Neural progenitor cell (in vitro differentiated cells): ENCODE measurements at regions not wholly inside any gene's neighbourhood (a gene's known extent, or its start where the extent isn't known, plus 50 kb on each side); places are given as distances from the start of the nearest gene placed in this dataset.

Experiments
- DNase-seq: peaks from one replicate; pipeline ENCODE4 v3.0.0-alpha.2; 2016; ENCODE audit warnings: low spot score
- H2AFZ ChIP-seq: fragments of 200-600 bp; sonication (generic); replicated peaks from 2 replicates; pipeline ENCODE4 v1.6.1; 2016; ENCODE audit warnings: antibody characterized with exemption
- H3F3A ChIP-seq: fragments of 200-600 bp; sonication (generic); 2 replicates; pipeline ENCODE4 v1.6.1; 2016; ENCODE audit warnings: antibody characterized with exemption, low read depth
- H3K27ac ChIP-seq: fragments of 200-600 bp; sonication (generic); 2 replicates; pipeline ENCODE4 v1.5.1; 2016; ENCODE audit warnings: mild to moderate bottlenecking
- H3K27me3 ChIP-seq: fragments of 200-600 bp; sonication (generic); 2 replicates; pipeline ENCODE4 v1.6.1; 2016; ENCODE audit warnings: mild to moderate bottlenecking, moderate library complexity
- H3K36me3 ChIP-seq: fragments of 200-600 bp; sonication (generic); 2 replicates; pipeline ENCODE4 v1.5.1; 2016
- H3K4me1 ChIP-seq: fragments of 200-600 bp; sonication (generic); 2 replicates; pipeline ENCODE4 v1.6.1; 2016; ENCODE audit warnings: mixed run types
- H3K4me2 ChIP-seq: fragments of 200-600 bp; sonication (generic); 2 replicates; pipeline ENCODE4 v1.6.1; 2016
- H3K4me3 ChIP-seq: fragments of 200-600 bp; sonication (generic); 2 replicates; pipeline ENCODE4 v1.5.1; 2016
- H3K79me2 ChIP-seq: fragments of 200-600 bp; sonication (generic); 2 replicates; pipeline ENCODE4 v1.6.1; 2016; ENCODE audit warnings: low read depth
- H3K9ac ChIP-seq: fragments of 200-600 bp; sonication (generic); 2 replicates; pipeline ENCODE4 v1.6.1; 2016
- H3K9me3 ChIP-seq: fragments of 200-600 bp; sonication (generic); 2 replicates; pipeline ENCODE4 v1.5.1; 2016; ENCODE audit warnings: low read depth
- H4K20me1 ChIP-seq: fragments of 200-600 bp; sonication (generic); 2 replicates; pipeline ENCODE4 v1.6.1; 2016; ENCODE audit warnings: low read depth
- H3K27ac Mint-ChIP-seq: 3 replicates; pipeline ENCODE4 v1.8.0; 2021; ENCODE audit warnings: mixed read lengths
- H3K27me3 Mint-ChIP-seq: 2 replicates; pipeline ENCODE4 v1.8.0; 2022; ENCODE audit warnings: low read depth, mild to moderate bottlenecking, inconsistent platforms, moderate library complexity, mixed read lengths; ENCODE audit not compliant: insufficient read depth
- H3K36me3 Mint-ChIP-seq: 3 replicates; pipeline ENCODE4 v1.8.0; 2021; ENCODE audit warnings: mixed read lengths
- H3K4me1 Mint-ChIP-seq: 3 replicates; pipeline ENCODE4 v1.8.0; 2021; ENCODE audit warnings: mixed read lengths
- H3K4me3 Mint-ChIP-seq: 3 replicates; pipeline ENCODE4 v1.8.0; 2021; ENCODE audit warnings: mild to moderate bottlenecking, moderate library complexity, mixed read lengths
- H3K9me3 Mint-ChIP-seq: 3 replicates; pipeline ENCODE4 v1.8.0; 2020; ENCODE audit warnings: mixed read lengths
- EZH2 ChIP-seq: fragments of 200-600 bp; sonication (generic); IDR thresholded peaks from 2 replicates; pipeline ENCODE4 v1.6.1; 2017; ENCODE audit warnings: antibody characterized with exemption, mild to moderate bottlenecking, moderate library complexity
- EZH2phosphoT487 ChIP-seq: fragments of 200-600 bp; sonication (generic); IDR thresholded peaks from 2 replicates; pipeline ENCODE4 v1.6.1; 2017; ENCODE audit warnings: antibody characterized with exemption
- TF ChIP-seq, protein P1 (sequence below): fragments of 200-600 bp; sonication (generic); IDR thresholded peaks from 2 replicates; pipeline ENCODE4 v1.5.1; 2017; ENCODE audit warnings: antibody characterized with exemption, mild to moderate bottlenecking

DNA sequence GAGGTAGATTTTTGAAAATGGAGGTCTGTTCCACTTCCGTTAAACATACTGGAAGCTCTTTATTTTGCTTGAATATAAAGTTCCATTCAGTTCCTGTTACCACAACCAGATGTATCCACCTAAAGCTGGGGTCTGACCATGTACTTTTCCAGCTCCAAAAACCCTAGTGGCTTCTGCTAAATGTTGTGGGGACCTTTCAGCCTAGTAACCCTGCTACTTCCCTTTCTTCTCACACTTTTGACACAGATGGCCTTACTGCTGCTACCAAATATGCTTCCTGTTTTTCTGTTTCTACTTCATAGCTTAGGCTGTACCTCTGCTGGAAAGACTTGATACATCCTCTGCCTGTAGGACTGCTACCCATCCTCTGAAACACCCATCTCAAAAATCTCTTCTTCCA, 87.8 kb downstream of the COL6A6 start:
- Histone ChIP-seq H3K27ac (no peak overlapping the region), H3K27me3 (no peaks in the 10 kb centered on the region), H2AFZ (no peak overlapping the region), H4K20me1 (no peaks in the 10 kb centered on the region), H3K4me1 (peaks cover 3% of the 10 kb centered on the region), H3K79me2 (no peaks in the 10 kb centered on the region), H3K36me3 (peaks cover 9% of the 10 kb centered on the region), H3K9ac (no peak overlapping the region), H3K4me2 (no peak overlapping the region), H3F3A (no peaks in the 10 kb centered on the region), H3K9me3 (peaks cover 19% of the 10 kb centered on the region), H3K4me3 (no peak overlapping the region)
- TF ChIP-seq EZH2phosphoT487 = no peak
- TF ChIP-seq EZH2 = no peak
- TF ChIP-seq, protein P1, sequence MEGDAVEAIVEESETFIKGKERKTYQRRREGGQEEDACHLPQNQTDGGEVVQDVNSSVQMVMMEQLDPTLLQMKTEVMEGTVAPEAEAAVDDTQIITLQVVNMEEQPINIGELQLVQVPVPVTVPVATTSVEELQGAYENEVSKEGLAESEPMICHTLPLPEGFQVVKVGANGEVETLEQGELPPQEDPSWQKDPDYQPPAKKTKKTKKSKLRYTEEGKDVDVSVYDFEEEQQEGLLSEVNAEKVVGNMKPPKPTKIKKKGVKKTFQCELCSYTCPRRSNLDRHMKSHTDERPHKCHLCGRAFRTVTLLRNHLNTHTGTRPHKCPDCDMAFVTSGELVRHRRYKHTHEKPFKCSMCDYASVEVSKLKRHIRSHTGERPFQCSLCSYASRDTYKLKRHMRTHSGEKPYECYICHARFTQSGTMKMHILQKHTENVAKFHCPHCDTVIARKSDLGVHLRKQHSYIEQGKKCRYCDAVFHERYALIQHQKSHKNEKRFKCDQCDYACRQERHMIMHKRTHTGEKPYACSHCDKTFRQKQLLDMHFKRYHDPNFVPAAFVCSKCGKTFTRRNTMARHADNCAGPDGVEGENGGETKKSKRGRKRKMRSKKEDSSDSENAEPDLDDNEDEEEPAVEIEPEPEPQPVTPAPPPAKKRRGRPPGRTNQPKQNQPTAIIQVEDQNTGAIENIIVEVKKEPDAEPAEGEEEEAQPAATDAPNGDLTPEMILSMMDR = no peak
- Mint-ChIP-seq H3K9me3 (peaks cover 10% of the 10 kb centered on the region), H3K4me3 (no peak overlapping the region), H3K27ac (no peak overlapping the region), H3K36me3 (no peaks in the 10 kb centered on the region), H3K4me1 (peaks cover 10% of the 10 kb centered on the region), H3K27me3 (peaks cover 5% of the 10 kb centered on the region)
- no peak for DNase-seq

DNA sequence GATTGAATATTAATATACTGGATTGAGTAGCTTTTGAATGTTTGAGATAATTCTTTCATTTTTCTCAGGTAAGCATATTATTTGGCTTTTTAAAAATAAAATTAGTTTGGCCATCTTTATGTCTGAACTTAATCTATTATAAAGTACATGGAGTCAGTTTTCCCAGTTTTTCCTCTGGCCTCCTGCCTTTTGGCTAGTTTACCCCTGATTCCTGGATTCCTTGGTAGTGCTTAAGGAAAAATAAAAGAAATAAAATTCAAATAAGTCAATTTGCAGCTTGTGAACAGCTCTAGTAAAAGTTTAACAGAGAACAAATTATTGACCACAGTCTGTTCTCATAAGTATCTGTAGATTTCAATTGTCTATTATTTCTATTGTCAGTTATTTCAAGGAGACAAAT, 89.4 kb downstream of the COL6A6 start:
- H3K4me2 ChIP-seq = no peak overlapping the region

DNA sequence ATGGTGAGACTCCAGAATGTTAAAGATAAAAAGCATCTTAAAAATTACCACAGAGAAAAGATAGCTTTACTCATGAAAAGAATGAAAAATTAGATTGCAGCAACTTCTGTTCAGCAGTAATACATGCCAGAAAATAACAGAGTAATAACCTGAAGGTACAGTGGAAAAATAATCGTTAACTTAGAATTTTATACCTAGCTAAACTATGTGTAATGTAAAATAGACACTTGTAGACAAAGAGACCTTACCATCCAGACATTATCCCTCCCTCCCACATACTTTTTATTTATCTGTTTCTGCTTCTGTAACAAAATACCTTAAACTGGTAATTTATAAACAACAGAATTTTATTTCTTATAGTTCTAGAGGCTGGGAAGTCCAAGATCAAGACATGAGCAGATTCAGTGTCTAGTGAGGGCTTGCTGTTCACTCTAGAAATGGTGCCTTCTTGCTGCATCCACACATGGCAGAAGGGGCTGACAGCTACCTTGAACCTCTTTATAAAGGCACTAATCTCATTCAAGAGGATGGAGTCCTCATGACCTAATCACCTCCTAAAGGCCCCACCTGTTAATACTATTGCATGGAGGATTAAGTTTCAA, 90.7 kb downstream of the COL6A6 start:
- H3K27ac ChIP-seq = no peak overlapping the region
- no peak for DNase-seq
- no peaks in the 10 kb centered on the region for H4K20me1 ChIP-seq
- no peak overlapping the region for H2AFZ ChIP-seq
- H3K36me3 Mint-ChIP-seq = no peaks in the 10 kb centered on the region
- H3K4me1 Mint-ChIP-seq = peaks cover 4% of the 10 kb centered on the region
- peaks cover 9% of the 10 kb centered on the region for H3K36me3 ChIP-seq
- H3K4me3 Mint-ChIP-seq = no peak overlapping the region
- H3K4me3 ChIP-seq = no peak overlapping the region
- no peaks in the 10 kb centered on the region for H3K27me3 ChIP-seq
- peaks cover 2% of the 10 kb centered on the region for H3K27me3 Mint-ChIP-seq
- no peaks in the 10 kb centered on the region for H3F3A ChIP-seq
- no peak overlapping the region for H3K4me2 ChIP-seq
- no peak overlapping the region for H3K27ac Mint-ChIP-seq
- H3K79me2 ChIP-seq = no peaks in the 10 kb centered on the region
- peaks cover 10% of the 10 kb centered on the region for H3K9me3 Mint-ChIP-seq
- no peaks in the 10 kb centered on the region for H3K4me1 ChIP-seq
- TF ChIP-seq EZH2phosphoT487 (no peak), EZH2 (no peak)
- TF ChIP-seq, protein P1 = no peak
- peaks cover 19% of the 10 kb centered on the region for H3K9me3 ChIP-seq
- H3K9ac ChIP-seq = no peak overlapping the region

More for the DNA sequence above, 89.4 kb downstream of the COL6A6 start:
- no peak overlapping the region for H3K27ac ChIP-seq
- H3K36me3 ChIP-seq = peaks cover 9% of the 10 kb centered on the region
- H3K9ac ChIP-seq = no peak overlapping the region
- TF ChIP-seq, protein P1 = no peak
- TF ChIP-seq EZH2 = no peak
- no peak for TF ChIP-seq EZH2phosphoT487
- H3K27me3 Mint-ChIP-seq = peaks cover 2% of the 10 kb centered on the region
- no peaks in the 10 kb centered on the region for H3F3A ChIP-seq
- H3K4me1 ChIP-seq = peaks cover 3% of the 10 kb centered on the region
- H3K27me3 ChIP-seq = no peaks in the 10 kb centered on the region
- H2AFZ ChIP-seq = no peak overlapping the region
- H3K36me3 Mint-ChIP-seq = no peaks in the 10 kb centered on the region
- no peak overlapping the region for H3K27ac Mint-ChIP-seq
- DNase-seq = no peak
- H3K9me3 ChIP-seq = peaks cover 19% of the 10 kb centered on the region
- H3K4me1 Mint-ChIP-seq = peaks cover 10% of the 10 kb centered on the region
- H4K20me1 ChIP-seq = no peaks in the 10 kb centered on the region
- no peaks in the 10 kb centered on the region for H3K79me2 ChIP-seq
- no peak overlapping the region for H3K4me3 Mint-ChIP-seq
- H3K9me3 Mint-ChIP-seq = peaks cover 10% of the 10 kb centered on the region
- no peak overlapping the region for H3K4me3 ChIP-seq
